Astrocyte of the cerebellum (primary cell): ENCODE measurements at regions not wholly inside any gene's neighbourhood (a gene's known extent, or its start where the extent isn't known, plus 50 kb on each side); places are given as distances from the start of the nearest gene placed in this dataset.

Experiments used
- DNase-seq: peaks from one replicate; pipeline ENCODE4 v3.0.0-alpha.2; 2011; ENCODE audit warnings: low read depth
- H3K4me3 ChIP-seq: 2 replicates; pipeline ENCODE4 v1.5.1; 2011; ENCODE audit warnings: mild to moderate bottlenecking, low read depth, low read length, moderate library complexity
- in situ Hi-C: cut with HindIII; loops from 2 replicates; pipeline ENCODE4 v1.10.0; 2017; ENCODE audit warnings: low sequenced_read_pairs
- TF ChIP-seq, protein P1 (sequence below): IDR thresholded peaks from 2 replicates; pipeline ENCODE4 v1.5.1; 2012; ENCODE audit warnings: low read length, low read depth, moderate library complexity, mild to moderate bottlenecking; ENCODE audit errors: missing control alignments

DNA sequence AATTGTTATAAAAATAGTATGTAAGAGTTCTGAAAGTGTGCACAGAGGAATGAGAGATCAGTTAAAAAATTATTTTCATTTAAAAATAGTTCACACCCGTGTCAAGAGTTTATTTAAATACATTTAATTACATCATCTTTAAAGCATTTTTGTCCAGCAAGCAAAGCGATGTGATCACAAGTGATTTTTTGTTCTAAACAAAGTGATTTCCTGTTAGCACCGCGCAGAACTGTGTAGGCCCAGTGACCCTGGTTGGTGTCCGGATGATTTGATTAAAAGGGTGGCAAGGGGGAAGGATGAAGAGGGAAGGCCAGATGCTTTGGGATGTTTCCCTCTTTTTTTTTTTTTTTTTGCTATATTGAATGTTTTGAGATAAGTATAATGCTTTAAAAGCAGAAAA is 227.8 kb upstream of the PITRM1 start:
- in situ Hi-C loops: no loop called here
- H3K4me3 ChIP-seq: no peak overlapping the region
- TF ChIP-seq, protein P1, sequence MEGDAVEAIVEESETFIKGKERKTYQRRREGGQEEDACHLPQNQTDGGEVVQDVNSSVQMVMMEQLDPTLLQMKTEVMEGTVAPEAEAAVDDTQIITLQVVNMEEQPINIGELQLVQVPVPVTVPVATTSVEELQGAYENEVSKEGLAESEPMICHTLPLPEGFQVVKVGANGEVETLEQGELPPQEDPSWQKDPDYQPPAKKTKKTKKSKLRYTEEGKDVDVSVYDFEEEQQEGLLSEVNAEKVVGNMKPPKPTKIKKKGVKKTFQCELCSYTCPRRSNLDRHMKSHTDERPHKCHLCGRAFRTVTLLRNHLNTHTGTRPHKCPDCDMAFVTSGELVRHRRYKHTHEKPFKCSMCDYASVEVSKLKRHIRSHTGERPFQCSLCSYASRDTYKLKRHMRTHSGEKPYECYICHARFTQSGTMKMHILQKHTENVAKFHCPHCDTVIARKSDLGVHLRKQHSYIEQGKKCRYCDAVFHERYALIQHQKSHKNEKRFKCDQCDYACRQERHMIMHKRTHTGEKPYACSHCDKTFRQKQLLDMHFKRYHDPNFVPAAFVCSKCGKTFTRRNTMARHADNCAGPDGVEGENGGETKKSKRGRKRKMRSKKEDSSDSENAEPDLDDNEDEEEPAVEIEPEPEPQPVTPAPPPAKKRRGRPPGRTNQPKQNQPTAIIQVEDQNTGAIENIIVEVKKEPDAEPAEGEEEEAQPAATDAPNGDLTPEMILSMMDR: no peak
- no peak for DNase-seq

DNA sequence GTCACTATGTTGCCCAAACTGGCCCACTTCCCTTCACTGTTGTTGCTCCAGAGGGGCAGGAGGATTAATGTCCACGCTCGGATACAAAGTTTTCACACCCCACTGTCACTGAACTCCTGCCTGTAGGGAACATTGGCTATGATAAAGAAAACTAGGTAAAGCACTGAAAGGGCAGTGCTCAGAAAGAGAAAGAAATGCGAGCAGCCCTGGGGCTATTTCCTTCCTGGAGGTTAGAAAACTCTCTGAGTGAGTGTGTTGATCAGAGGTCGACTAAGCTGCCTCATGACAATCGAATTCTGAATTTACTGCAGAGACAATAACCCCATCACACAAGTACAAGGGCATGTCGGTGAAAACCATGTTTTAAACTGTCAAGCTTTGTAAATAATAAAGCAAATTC is 227.2 kb upstream of the PITRM1 start:
- in situ Hi-C loops: no loop called here
- no peak overlapping the region for H3K4me3 ChIP-seq
- TF ChIP-seq, protein P1: no peak
- no peak for DNase-seq

DNA sequence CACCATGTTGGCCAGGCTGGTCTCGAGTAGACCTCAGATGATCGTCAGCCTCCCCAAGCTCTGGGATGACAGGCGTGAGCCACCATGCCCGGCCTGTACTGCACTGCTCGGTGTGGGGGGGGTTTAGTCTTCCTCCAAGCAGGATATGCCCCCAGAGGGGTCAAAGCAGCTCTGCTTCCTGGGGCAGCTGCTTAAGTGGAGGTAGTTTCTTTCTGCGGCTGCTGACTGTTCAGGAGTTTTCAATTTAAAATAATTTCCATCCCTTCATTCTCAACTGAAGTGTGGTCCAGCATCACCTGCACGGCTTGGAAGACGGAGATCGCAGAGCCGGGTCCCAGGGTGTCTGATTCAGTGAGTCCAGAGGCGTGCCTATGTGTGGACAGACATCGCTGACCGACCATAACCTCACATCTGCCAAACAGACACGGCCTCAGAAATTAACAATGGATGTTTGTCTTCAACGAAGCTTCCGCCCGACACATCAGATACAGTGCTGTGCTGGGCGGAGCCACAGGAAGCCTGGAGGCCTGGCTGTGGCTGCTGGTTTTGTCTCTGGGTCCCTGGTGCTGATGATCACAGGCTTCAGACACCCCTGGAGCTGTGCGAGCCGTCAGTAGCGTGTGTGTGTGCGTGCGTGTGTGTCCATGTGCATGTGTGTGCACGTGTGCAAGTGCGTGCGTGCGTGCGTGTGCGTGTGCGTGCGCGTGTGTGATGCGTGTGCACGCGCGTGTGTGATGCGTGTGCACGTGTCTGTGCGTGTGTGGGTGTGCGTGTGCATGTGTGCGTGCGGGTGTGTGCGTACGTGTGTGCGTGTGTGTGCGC is 226.5 kb upstream of the PITRM1 start:
- in situ Hi-C loops: no loop called here

DNA sequence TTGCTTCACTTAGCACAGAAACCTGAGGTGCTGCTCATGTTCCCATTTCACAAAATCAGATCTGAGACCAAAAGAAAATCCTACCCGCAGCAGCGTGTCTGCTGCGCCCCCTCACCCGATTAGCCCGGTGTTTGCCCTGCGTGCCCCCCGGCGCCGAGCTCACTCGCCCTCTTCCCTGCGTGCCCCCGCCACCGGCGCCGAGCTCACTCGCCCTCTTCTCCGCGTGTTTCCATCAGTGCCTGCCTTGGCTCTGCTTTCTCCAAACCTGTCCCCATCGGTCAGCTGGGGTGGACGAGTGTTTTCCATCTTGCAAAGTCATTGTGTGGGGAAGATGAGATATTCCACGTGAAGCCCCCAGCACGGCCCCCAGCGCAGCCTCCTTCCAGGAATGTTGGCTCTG is 225.3 kb upstream of the PITRM1 start:
- no peak for DNase-seq
- H3K4me3 ChIP-seq: no peak overlapping the region
- TF ChIP-seq, protein P1: no peak
- in situ Hi-C loops: no loop called here

More for the DNA sequence above, 226.5 kb upstream of the PITRM1 start:
- DNase-seq: no peak
- TF ChIP-seq, protein P1: no peak
- no peak overlapping the region for H3K4me3 ChIP-seq

DNA sequence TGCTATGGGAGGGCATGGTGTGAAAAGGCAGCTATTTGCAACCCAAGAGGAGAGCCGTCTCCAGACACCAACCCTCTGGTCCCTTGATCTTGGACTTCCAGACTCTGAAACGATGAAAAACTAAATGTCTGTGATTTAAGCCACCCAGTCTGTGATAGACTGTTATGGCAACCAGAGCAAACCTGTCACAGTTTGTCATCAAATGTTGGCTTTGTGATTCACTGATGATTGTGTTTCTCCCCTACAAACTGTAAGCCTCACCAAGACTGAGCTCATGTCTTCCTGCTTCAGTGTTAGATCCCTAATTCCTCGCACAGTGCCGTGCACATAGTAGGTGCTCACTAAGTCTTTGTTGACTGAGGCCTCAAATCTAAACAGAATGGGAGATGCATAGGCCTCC is 224.6 kb upstream of the PITRM1 start:
- no peak overlapping the region for H3K4me3 ChIP-seq
- TF ChIP-seq, protein P1: no peak
- no peak for DNase-seq
- in situ Hi-C loops: no loop called here

DNA sequence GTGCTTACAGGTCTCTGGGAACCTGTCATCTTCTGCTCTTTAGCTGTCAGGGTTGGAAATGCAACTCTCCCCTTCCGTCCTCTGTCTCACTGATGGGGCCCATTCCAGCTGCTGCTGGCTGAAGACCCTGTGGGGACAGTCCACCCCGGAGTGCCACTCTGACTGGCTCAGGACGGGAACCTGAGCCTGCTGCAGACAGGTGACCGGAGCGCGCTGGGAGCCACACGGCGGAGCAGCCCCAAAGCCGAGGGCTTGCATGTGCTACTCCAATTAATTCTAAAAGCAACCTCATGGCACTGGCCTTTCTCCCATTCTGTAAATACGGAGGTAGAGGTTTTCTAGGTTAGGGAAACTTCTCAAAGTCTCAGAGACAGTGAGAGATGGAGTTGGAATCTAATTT is 223.5 kb upstream of the PITRM1 start:
- TF ChIP-seq, protein P1: no peak
- H3K4me3 ChIP-seq: no peak overlapping the region
- in situ Hi-C loops: no loop called here
- DNase-seq: no peak
